ENCODE measurements at regions not wholly inside any gene's neighbourhood (a gene's known extent, or its start where the extent isn't known, plus 50 kb on each side); places are given as distances from the start of the nearest gene placed in this dataset.
A peak's percentile ranks its signal among the peaks of the same experiment; 100 is the strongest.

- Histone ChIP-seq H2AFZ (ENCODE audit: low read depth, low read length) (no peak overlapping the region), H3K79me2 (ENCODE audit: insufficient read depth, low read length) (no peaks in the 10 kb centered on the region), H3K27ac (ENCODE audit: low read length) (no peak overlapping the region), H3K4me2 (ENCODE audit: insufficient read depth, low read length) (no peak overlapping the region), H3K36me3 (ENCODE audit: insufficient read depth, low read length) (no peaks in the 10 kb centered on the region), H3K9ac (ENCODE audit: low read depth, low read length) (no peak overlapping the region), H3K4me1 (ENCODE audit: insufficient read depth, low read length) (no peaks in the 10 kb centered on the region), H3K4me3 (ENCODE audit: low read depth in 1 of 2, low read length in 2 of 2) (no peak overlapping the region), H3K9me3 (ENCODE audit: insufficient read depth, low read length, severe bottlenecking) (no peaks in the 10 kb centered on the region), H3K27me3 (ENCODE audit: insufficient read depth, low read length, poor library complexity) (no peaks in the 10 kb centered on the region), H4K20me1 (ENCODE audit: insufficient read depth, low read length) (no peaks in the 10 kb centered on the region)
- peak; percentile 45 for TF ChIP-seq CTCF (IDR thresholded peaks at IDR 0.05; ENCODE audit: borderline replicate concordance, extremely low read depth, low read length, poor library complexity, severe bottlenecking)
- no peak for TF ChIP-seq EZH2 (IDR thresholded peaks at IDR 0.05; ENCODE audit: borderline replicate concordance, low read depth, low read length, severe bottlenecking)
- DNase-seq: no peak
- ATAC-seq (ENCODE audit: insufficient read depth, low read depth): no peak
Observed at GRCh38 chr7:33716581-33717477, 188.5 kb upstream of the BMPER start.

- Histone ChIP-seq H3K4me2 (ENCODE audit: insufficient read depth, low read length) (no peak overlapping the region), H3K27ac (ENCODE audit: low read length) (no peak overlapping the region), H3K9ac (ENCODE audit: low read depth, low read length) (no peak overlapping the region), H3K4me3 (ENCODE audit: low read depth in 1 of 2, low read length in 2 of 2) (no peak overlapping the region), H4K20me1 (ENCODE audit: insufficient read depth, low read length) (no peaks in the 10 kb centered on the region), H2AFZ (ENCODE audit: low read depth, low read length) (no peak overlapping the region), H3K36me3 (ENCODE audit: insufficient read depth, low read length) (no peaks in the 10 kb centered on the region), H3K9me3 (ENCODE audit: insufficient read depth, low read length, severe bottlenecking) (no peaks in the 10 kb centered on the region), H3K79me2 (ENCODE audit: insufficient read depth, low read length) (no peaks in the 10 kb centered on the region), H3K27me3 (ENCODE audit: insufficient read depth, low read length, poor library complexity) (no peaks in the 10 kb centered on the region), H3K4me1 (ENCODE audit: insufficient read depth, low read length) (no peaks in the 10 kb centered on the region)
- ATAC-seq (ENCODE audit: insufficient read depth, low read depth) (no peak), DNase-seq (no peak)
- TF ChIP-seq EZH2 (IDR thresholded peaks at IDR 0.05; ENCODE audit: borderline replicate concordance, low read depth, low read length, severe bottlenecking) (no peak), CTCF (IDR thresholded peaks at IDR 0.05; ENCODE audit: borderline replicate concordance, extremely low read depth, low read length, poor library complexity, severe bottlenecking) (no peak)
Observed at GRCh38 chr7:33719059-33719581, 186.2 kb upstream of the BMPER start.

GRCh38 chr7:33720139-33720538 is 185.2 kb upstream of the BMPER start:
- Histone ChIP-seq H3K4me1 (ENCODE audit: insufficient read depth, low read length) (no peaks in the 10 kb centered on the region), H3K9me3 (ENCODE audit: insufficient read depth, low read length, severe bottlenecking) (no peaks in the 10 kb centered on the region), H4K20me1 (ENCODE audit: insufficient read depth, low read length) (no peaks in the 10 kb centered on the region), H3K36me3 (ENCODE audit: insufficient read depth, low read length) (no peaks in the 10 kb centered on the region), H2AFZ (ENCODE audit: low read depth, low read length) (no peak overlapping the region), H3K79me2 (ENCODE audit: insufficient read depth, low read length) (no peaks in the 10 kb centered on the region), H3K27ac (ENCODE audit: low read length) (no peak overlapping the region), H3K9ac (ENCODE audit: low read depth, low read length) (no peak overlapping the region), H3K4me3 (ENCODE audit: low read depth in 1 of 2, low read length in 2 of 2) (no peak overlapping the region), H3K27me3 (ENCODE audit: insufficient read depth, low read length, poor library complexity) (no peaks in the 10 kb centered on the region), H3K4me2 (ENCODE audit: insufficient read depth, low read length) (no peak overlapping the region)
- ATAC-seq (ENCODE audit: insufficient read depth, low read depth) (no peak), DNase-seq (no peak)
- no peak for TF ChIP-seq EZH2 (IDR thresholded peaks at IDR 0.05; ENCODE audit: borderline replicate concordance, low read depth, low read length, severe bottlenecking)
- no peak for TF ChIP-seq CTCF (IDR thresholded peaks at IDR 0.05; ENCODE audit: borderline replicate concordance, extremely low read depth, low read length, poor library complexity, severe bottlenecking)
